HFF-Myc (cell line): ENCODE measurements at regions not wholly inside any gene's neighbourhood (a gene's known extent, or its start where the extent isn't known, plus 50 kb on each side); places are given as distances from the start of the nearest gene placed in this dataset.

Experiments used
- DNase-seq: peaks from one replicate; pipeline ENCODE4 v3.0.0-alpha.2; 2011; ENCODE audit warnings: low read depth; ENCODE audit errors: extremely low read depth
- H3K4me3 ChIP-seq: replicated peaks from 2 replicates; pipeline ENCODE4 v1.5.1; 2011; ENCODE audit warnings: low read depth, mild to moderate bottlenecking, control low read depth, low read length
- CTCF ChIP-seq: IDR thresholded peaks from 2 replicates; pipeline ENCODE4 v1.5.1; 2012; ENCODE audit warnings: mild to moderate bottlenecking, low read depth, low read length, control low read depth; ENCODE audit errors: missing control alignments

DNA sequence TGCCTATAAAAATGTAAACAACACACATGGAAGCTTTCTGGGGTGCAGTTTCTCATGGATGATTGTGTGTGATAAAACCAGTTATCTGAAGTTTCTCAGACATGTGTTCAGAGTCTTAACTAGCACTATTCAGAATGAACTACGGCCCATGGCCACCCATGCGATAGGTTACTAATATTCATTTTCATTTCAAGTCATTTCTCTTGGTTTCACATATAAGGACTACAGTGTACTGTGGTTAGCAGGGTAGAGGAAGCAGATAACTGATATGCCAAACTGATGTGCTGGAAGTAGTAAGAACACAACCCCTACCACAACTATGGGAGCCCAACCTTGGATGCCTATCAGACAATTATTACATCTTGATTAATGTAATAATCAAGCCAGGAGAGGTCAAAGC is 372.1 kb downstream of the DTWD2 start:
- H3K4me3 ChIP-seq = no peak overlapping the region
- DNase-seq = no peak
- TF ChIP-seq CTCF = no peak

GRCh38 chr5:118614731-118615456 is 373.5 kb downstream of the DTWD2 start:
- no peak for TF ChIP-seq CTCF
- DNase-seq = no peak
- no peak overlapping the region for H3K4me3 ChIP-seq

DNA sequence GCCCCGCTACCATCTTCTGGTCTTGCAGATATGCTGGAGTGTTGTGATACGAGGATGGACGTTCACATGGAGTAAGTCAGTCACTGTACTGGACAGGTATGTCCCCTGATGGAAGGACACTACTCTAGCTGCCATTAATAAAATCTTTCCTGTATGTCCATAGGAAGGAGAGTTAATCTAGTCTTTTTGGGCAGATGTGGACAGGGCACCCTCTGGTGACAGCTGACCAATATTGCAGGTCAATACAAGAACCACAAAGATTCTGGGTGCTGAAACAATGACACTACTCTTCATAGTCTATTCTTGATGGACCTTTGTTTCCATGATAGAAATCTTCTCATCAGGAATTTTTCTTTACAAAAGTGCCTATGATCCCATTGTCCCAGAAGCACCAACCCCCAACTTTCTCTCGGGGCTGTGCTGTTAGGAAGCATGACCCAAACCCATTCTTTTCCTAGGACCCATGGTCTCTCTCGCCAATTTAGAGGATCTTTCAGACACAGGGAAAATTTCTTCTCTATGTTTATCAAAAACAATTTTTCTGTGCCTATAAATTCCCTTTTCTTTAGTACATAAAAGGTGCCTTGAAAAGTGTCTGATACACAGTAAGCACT is 376.9 kb downstream of the DTWD2 start:
- no peak overlapping the region for H3K4me3 ChIP-seq
- peak; percentile 10 for DNase-seq
- TF ChIP-seq CTCF = peak; percentile 75

- DNase-seq = no peak
- TF ChIP-seq CTCF = no peak
- no peak overlapping the region for H3K4me3 ChIP-seq
Measured at GRCh38 chr5:118606940-118607339, 381.4 kb downstream of the DTWD2 start.

GRCh38 chr5:118605761-118606160 is 382.6 kb downstream of the DTWD2 start:
- TF ChIP-seq CTCF = no peak
- H3K4me3 ChIP-seq = no peak overlapping the region
- DNase-seq = no peak

- no peak for TF ChIP-seq CTCF
Measured at GRCh38 chr5:118604106-118604505, 384.2 kb downstream of the DTWD2 start.

More at GRCh38 chr5:118604106-118604505, 384.2 kb downstream of the DTWD2 start:
- H3K4me3 ChIP-seq = no peak overlapping the region
- DNase-seq = no peak
